ENCODE measurements at regions not wholly inside any gene's neighbourhood (a gene's known extent, or its start where the extent isn't known, plus 50 kb on each side); places are given as distances from the start of the nearest gene placed in this dataset.

DNA sequence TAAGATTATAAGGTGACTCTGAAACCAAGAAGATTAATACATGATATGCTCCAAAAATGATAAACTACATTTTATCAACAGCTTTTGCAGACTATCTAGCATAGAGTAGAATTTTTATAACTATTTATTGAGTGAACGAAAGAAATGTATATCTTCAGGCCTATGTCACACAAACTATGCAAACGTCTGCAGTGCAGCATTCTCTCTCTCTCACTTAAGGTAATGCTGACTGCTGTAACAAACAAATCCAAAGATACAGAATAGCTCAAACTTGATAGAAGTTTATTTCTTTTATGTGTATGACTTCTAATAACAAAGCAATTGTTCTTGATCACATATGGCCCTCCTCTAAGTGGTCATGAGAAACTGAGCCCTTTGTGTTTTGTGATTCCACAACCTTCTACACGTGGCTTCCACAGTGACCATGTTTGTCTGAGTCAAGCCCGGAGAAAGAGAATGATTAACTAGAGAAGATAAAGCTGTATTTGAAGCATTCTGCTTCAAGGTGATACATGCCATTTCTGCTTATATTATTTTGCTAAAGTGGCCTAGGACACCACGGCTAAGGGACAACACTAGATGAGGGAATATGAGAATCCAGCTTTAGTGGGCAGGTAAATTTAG lies 1352.7 kb upstream of the TMEM132C start:
- BruUV-seq (replicated peaks): no TSS peak
- Histone ChIP-seq H3K9me3 (ENCODE audit: insufficient read depth, low read depth) (no peaks in the 10 kb centered on the region), H3K4me1 (replicated peaks; ENCODE audit: insufficient read depth) (no peaks in the 10 kb centered on the region), H3K4me3 (no peak overlapping the region), H3K27me3 (ENCODE audit: insufficient read depth, low read depth) (no peaks in the 10 kb centered on the region), H3K36me3 (ENCODE audit: low read depth) (no peaks in the 10 kb centered on the region), H3K27ac (no peak overlapping the region), H4K20me1 (ENCODE audit: insufficient read depth) (no peaks in the 10 kb centered on the region), H3F3A (ENCODE audit: insufficient read depth, low read depth) (no peaks in the 10 kb centered on the region), H3K9me2 (ENCODE audit: insufficient read depth) (no peaks in the 10 kb centered on the region), H3K79me2 (ENCODE audit: low read depth) (no peaks in the 10 kb centered on the region), H2AFZ (no peak overlapping the region), H3K4me2 (no peak overlapping the region)
- TF ChIP-seq CTCF (conservative IDR thresholded peaks at IDR 0.05): no peak
- no peak for TF ChIP-seq EZH2 (IDR thresholded peaks at IDR 0.05; ENCODE audit: low read depth)
- intact Hi-C loops (cut with micrococcal nuclease; ENCODE audit: unreplicated experiment): no loop called here
- POLR2A ChIA-PET (ENCODE audit: unreplicated experiment): interaction anchor here (0.6 kb wide), 1 partner anchor 212 kb away, joined by 4 read pairs; no protein-coding TSS in a partner anchor
- no peak for DNase-seq
- CTCF ChIA-PET: no interaction called here

- intact Hi-C loops (cut with micrococcal nuclease; ENCODE audit: unreplicated experiment): no loop called here
- BruUV-seq (replicated peaks): no TSS peak
- Histone ChIP-seq H3K36me3 (ENCODE audit: low read depth) (no peaks in the 10 kb centered on the region), H4K20me1 (ENCODE audit: insufficient read depth) (no peaks in the 10 kb centered on the region), H3F3A (ENCODE audit: insufficient read depth, low read depth) (no peaks in the 10 kb centered on the region), H3K4me1 (replicated peaks; ENCODE audit: insufficient read depth) (no peaks in the 10 kb centered on the region), H3K4me2 (no peak overlapping the region), H3K79me2 (ENCODE audit: low read depth) (no peaks in the 10 kb centered on the region), H3K27ac (no peak overlapping the region), H3K27me3 (ENCODE audit: insufficient read depth, low read depth) (no peaks in the 10 kb centered on the region), H2AFZ (no peak overlapping the region), H3K9me2 (ENCODE audit: insufficient read depth) (no peaks in the 10 kb centered on the region), H3K4me3 (no peak overlapping the region), H3K9me3 (ENCODE audit: insufficient read depth, low read depth) (peaks cover 2% of the 10 kb centered on the region; the same call in 1 of the 2 replicates)
- DNase-seq: no peak
- ChIA-PET POLR2A (ENCODE audit: unreplicated experiment) (no interaction called here), CTCF (no interaction called here)
- TF ChIP-seq CTCF (conservative IDR thresholded peaks at IDR 0.05) (no peak), EZH2 (IDR thresholded peaks at IDR 0.05; ENCODE audit: low read depth) (no peak)
These were observed 1351.7 kb upstream of the TMEM132C start for GRCh38 chr12:126915309-126915708.

DNA sequence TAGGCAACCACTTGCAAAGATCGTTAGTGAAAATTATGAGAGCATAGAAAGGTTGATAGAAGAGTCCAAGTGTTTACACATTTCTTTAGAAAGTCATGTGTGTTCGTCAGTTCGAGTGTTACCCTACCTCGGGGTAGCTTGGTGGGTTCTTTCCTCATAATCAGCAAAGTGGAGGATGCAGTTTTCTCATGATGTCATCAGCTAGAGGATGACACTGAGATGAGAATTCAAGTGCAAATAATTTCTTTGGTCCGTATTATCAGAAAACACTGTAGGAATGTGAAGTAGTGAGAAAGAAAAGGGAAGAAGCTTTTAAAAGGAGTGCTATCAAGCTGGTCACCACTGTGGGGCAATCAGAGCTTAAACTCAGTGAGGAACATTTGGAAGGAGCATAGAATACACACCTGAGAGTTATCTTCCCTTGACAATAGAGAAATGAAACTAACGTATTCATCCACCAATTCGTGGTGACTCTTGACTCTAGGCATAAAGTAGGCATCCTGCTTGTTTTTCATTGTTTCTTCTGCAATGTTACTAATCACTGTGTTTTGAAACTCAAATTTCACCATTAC lies 1340.9 kb upstream of the TMEM132C start:
- H3K9me2 ChIP-seq (ENCODE audit: insufficient read depth): no peaks in the 10 kb centered on the region
- H3K4me1 ChIP-seq (replicated peaks; ENCODE audit: insufficient read depth): no peaks in the 10 kb centered on the region
- H4K20me1 ChIP-seq (ENCODE audit: insufficient read depth): no peaks in the 10 kb centered on the region
- intact Hi-C loops (cut with micrococcal nuclease; ENCODE audit: unreplicated experiment): no loop called here
- H3K4me3 ChIP-seq: no peak overlapping the region
- H3K4me2 ChIP-seq: no peak overlapping the region
- POLR2A ChIA-PET (ENCODE audit: unreplicated experiment): no interaction called here
- CTCF ChIA-PET: no interaction called here
- H3K9me3 ChIP-seq (ENCODE audit: insufficient read depth, low read depth): no peaks in the 10 kb centered on the region
- no peaks in the 10 kb centered on the region for H3K79me2 ChIP-seq (ENCODE audit: low read depth)
- H2AFZ ChIP-seq: no peak overlapping the region
- H3F3A ChIP-seq (ENCODE audit: insufficient read depth, low read depth): no peaks in the 10 kb centered on the region; the same call in 1 of the 2 replicates
- H3K36me3 ChIP-seq (ENCODE audit: low read depth): no peaks in the 10 kb centered on the region
- BruUV-seq (replicated peaks): no TSS peak
- no peak for DNase-seq
- no peak overlapping the region for H3K27ac ChIP-seq
- no peaks in the 10 kb centered on the region for H3K27me3 ChIP-seq (ENCODE audit: insufficient read depth, low read depth)
- TF ChIP-seq CTCF (conservative IDR thresholded peaks at IDR 0.05) (no peak), EZH2 (IDR thresholded peaks at IDR 0.05; ENCODE audit: low read depth) (no peak)
